Calu3 (cell line): ENCODE measurements at regions not wholly inside any gene's neighbourhood (a gene's known extent, or its start where the extent isn't known, plus 50 kb on each side); places are given as distances from the start of the nearest gene placed in this dataset.

Experiments used
- BruUV-seq: library from RNA; stranded (reverse); fragments of 400-500 nt; replicated peaks from 2 replicates; lab custom pipeline; 2021; lab: Mats Ljungman, UMichigan
- CTCF ChIA-PET: fragments of 300-600 bp; sonication (Branson Sonifier 250); formaldehyde crosslinking; loops from one replicate; lab custom pipeline; 2022; ENCODE audit warnings: antibody characterized with exemption; lab: Charles Lee
- DNase-seq: peaks from one replicate; pipeline ENCODE4 v3.0.0; 2022
- H3K27ac Mint-ChIP-seq: one replicate; pipeline ENCODE4 v1.8.0; 2022; ENCODE audit warnings: mixed read lengths; ENCODE audit not compliant: unreplicated experiment
- H3K27me3 Mint-ChIP-seq: one replicate; pipeline ENCODE4 v1.8.0; 2022; ENCODE audit warnings: mixed read lengths; ENCODE audit not compliant: unreplicated experiment
- H3K36me3 Mint-ChIP-seq: one replicate; pipeline ENCODE4 v1.8.0; 2022; ENCODE audit warnings: mild to moderate bottlenecking, moderate library complexity, mixed read lengths; ENCODE audit not compliant: insufficient read depth, unreplicated experiment
- H3K4me1 Mint-ChIP-seq: one replicate; pipeline ENCODE4 v1.8.0; 2022; ENCODE audit warnings: mild to moderate bottlenecking, low read depth, mixed read lengths; ENCODE audit not compliant: unreplicated experiment
- H3K4me3 Mint-ChIP-seq: one replicate; pipeline ENCODE4 v1.8.0; 2022; ENCODE audit warnings: mild to moderate bottlenecking, low read depth, moderate library complexity, mixed read lengths; ENCODE audit not compliant: unreplicated experiment
- H3K9me3 Mint-ChIP-seq: one replicate; pipeline ENCODE4 v1.8.0; 2022; ENCODE audit warnings: low read depth, mixed read lengths; ENCODE audit not compliant: unreplicated experiment
- CTCF ChIP-seq: fragments of 200-600 bp; IDR thresholded peaks from one replicate; pipeline ENCODE4 v1.8.0; 2022; ENCODE audit warnings: antibody characterized with exemption; ENCODE audit not compliant: unreplicated experiment
- intact Hi-C: fragments of 100-400 bp; cut with micrococcal nuclease; formaldehyde crosslinking; loops from one replicate; pipeline ENCODE4 v1.10.0; 2022; ENCODE audit not compliant: unreplicated experiment

GRCh38 chr4:130309221-130309620, 1213.3 kb downstream of the C4orf33 start:
- no peak for TF ChIP-seq CTCF
- Mint-ChIP-seq H3K9me3 (no peaks in the 10 kb centered on the region), H3K36me3 (no peaks in the 10 kb centered on the region), H3K27me3 (no peaks in the 10 kb centered on the region), H3K4me1 (no peaks in the 10 kb centered on the region), H3K27ac (no peak overlapping the region), H3K4me3 (no peak overlapping the region)
- CTCF ChIA-PET: no interaction called here
- DNase-seq: no peak
- no TSS peak for BruUV-seq
- intact Hi-C loops: no loop called here

DNA sequence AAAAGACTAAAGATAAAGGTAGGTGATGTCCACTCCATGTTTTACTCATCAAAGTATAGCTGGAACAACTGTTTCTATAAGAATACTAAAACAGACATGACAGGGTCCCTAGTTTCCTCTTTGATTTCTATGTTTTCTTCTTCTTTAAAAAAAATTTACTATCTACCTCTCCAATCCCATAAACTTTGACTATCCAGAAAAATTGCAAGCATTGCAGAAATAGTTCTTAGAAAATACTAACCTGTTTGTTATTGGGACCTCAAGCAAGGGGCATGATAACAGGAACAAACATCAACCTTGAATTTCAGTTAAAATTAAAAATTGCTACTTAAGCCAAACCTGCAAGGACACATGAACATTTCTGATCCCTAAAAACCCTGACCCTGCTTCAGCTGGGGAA, 1226.5 kb downstream of the C4orf33 start:
- Mint-ChIP-seq H3K27ac (no peak overlapping the region), H3K36me3 (no peaks in the 10 kb centered on the region), H3K9me3 (no peaks in the 10 kb centered on the region), H3K4me1 (no peaks in the 10 kb centered on the region), H3K27me3 (no peaks in the 10 kb centered on the region), H3K4me3 (no peak overlapping the region)
- intact Hi-C loops: no loop called here
- TF ChIP-seq CTCF: no peak
- CTCF ChIA-PET: no interaction called here
- BruUV-seq: no TSS peak
- no peak for DNase-seq

- Mint-ChIP-seq H3K9me3 (no peaks in the 10 kb centered on the region), H3K27me3 (no peaks in the 10 kb centered on the region), H3K4me3 (no peak overlapping the region), H3K27ac (no peak overlapping the region), H3K4me1 (no peaks in the 10 kb centered on the region), H3K36me3 (no peaks in the 10 kb centered on the region)
- no peak for TF ChIP-seq CTCF
- intact Hi-C loops: no loop called here
- no peak for DNase-seq
- CTCF ChIA-PET: no interaction called here
- BruUV-seq: no TSS peak
Measured at GRCh38 chr4:130329036-130329435, 1233.1 kb downstream of the C4orf33 start.

- Mint-ChIP-seq H3K4me3 (no peak overlapping the region), H3K9me3 (no peaks in the 10 kb centered on the region), H3K4me1 (no peaks in the 10 kb centered on the region), H3K36me3 (no peaks in the 10 kb centered on the region), H3K27ac (no peak overlapping the region), H3K27me3 (no peaks in the 10 kb centered on the region)
- BruUV-seq: no TSS peak
- intact Hi-C loops: loop anchor here (10.0 kb wide), 1 partner anchor 408 kb away; no protein-coding TSS in a partner anchor
- no peak for DNase-seq
- CTCF ChIA-PET: no interaction called here
- TF ChIP-seq CTCF: no peak
Measured at GRCh38 chr4:130333241-130333759, 1237.3 kb downstream of the C4orf33 start.
